AML-193 (cell line): ENCODE measurements at regions not wholly inside any gene's neighbourhood (a gene's known extent, or its start where the extent isn't known, plus 50 kb on each side); places are given as distances from the start of the nearest gene placed in this dataset.
"Not testable (repeated sequence)": the region's sequence is repeated elsewhere in the genome, so short reads cannot be mapped to it uniquely, and the experiment has no call there.

Experiments
- DNase-seq, 2 experiments: peaks; one replicate each; lab custom pipeline; 2025; lab: John Stamatoyannopoulos, UW

GRCh38 chr5:81829242-81829641 lies 78.3 kb upstream of the SSBP2 start:
- no peak for DNase-seq

- no peak for DNase-seq
Measured at GRCh38 chr5:81827500-81827899, 76.6 kb upstream of the SSBP2 start.

GRCh38 chr5:81826128-81826527 lies 75.2 kb upstream of the SSBP2 start:
- DNase-seq: no peak

GRCh38 chr5:81825237-81825636 lies 74.3 kb upstream of the SSBP2 start:
- DNase-seq: no peak

- DNase-seq: not testable (repeated sequence)
Measured at GRCh38 chr5:81823736-81824135, 72.8 kb upstream of the SSBP2 start.

GRCh38 chr5:81820863-81821262 lies 70.0 kb upstream of the SSBP2 start:
- DNase-seq: no peak

GRCh38 chr5:81820318-81820636 lies 69.4 kb upstream of the SSBP2 start:
- no peak for DNase-seq

GRCh38 chr5:81819556-81820317 lies 68.8 kb upstream of the SSBP2 start:
- no peak for DNase-seq

GRCh38 chr5:81817980-81818379 lies 67.1 kb upstream of the SSBP2 start:
- DNase-seq: peak; percentile 41 to 50

GRCh38 chr5:81817086-81817485 lies 66.2 kb upstream of the SSBP2 start:
- no peak for DNase-seq

GRCh38 chr5:81815321-81815720 lies 64.4 kb upstream of the SSBP2 start:
- no peak for DNase-seq

- no peak for DNase-seq
Measured at GRCh38 chr5:81808106-81808505, 57.2 kb upstream of the SSBP2 start.

- DNase-seq: no peak
Measured at GRCh38 chr5:81805086-81805485, 54.2 kb upstream of the SSBP2 start.

GRCh38 chr5:81803812-81804211 lies 52.9 kb upstream of the SSBP2 start:
- DNase-seq: no peak

- no peak for DNase-seq
Measured at GRCh38 chr5:81802625-81803024, 51.7 kb upstream of the SSBP2 start.

- no peak for DNase-seq
Measured at GRCh38 chr5:81802020-81802419, 51.1 kb upstream of the SSBP2 start.

GRCh38 chr5:81800797-81801196 lies 49.9 kb upstream of the SSBP2 start:
- no peak for DNase-seq
